ENCODE measurements at regions not wholly inside any gene's neighbourhood (a gene's known extent, or its start where the extent isn't known, plus 50 kb on each side); places are given as distances from the start of the nearest gene placed in this dataset.
"Not testable (repeated sequence)": the region's sequence is repeated elsewhere in the genome, so short reads cannot be mapped to it uniquely, and the experiment has no call there.

GRCh38 chr6:119832411-119832810, 482.9 kb upstream of the MAN1A1 start:
- BruUV-seq (replicated peaks): no TSS peak
- intact Hi-C loops (cut with micrococcal nuclease): no loop called here
- Mint-ChIP-seq H3K36me3 (ENCODE audit: insufficient read depth, unreplicated experiment) (peaks cover 5% of the 10 kb centered on the region), H3K4me1 (ENCODE audit: insufficient read depth, unreplicated experiment) (peaks cover 38% of the 10 kb centered on the region), H3K27me3 (ENCODE audit: insufficient read depth, unreplicated experiment) (no peaks in the 10 kb centered on the region), H3K27ac (ENCODE audit: low read depth, unreplicated experiment) (peak overlapping the region; percentile 76), H3K4me3 (ENCODE audit: unreplicated experiment) (no peak overlapping the region), H3K9me3 (ENCODE audit: unreplicated experiment) (peaks cover 7% of the 10 kb centered on the region)
- POLR2A ChIA-PET: no interaction called here
- DNase-seq (ENCODE audit: unreplicated experiment): peak; percentile 7
- CTCF ChIA-PET: no interaction called here
- TF ChIP-seq CTCF (IDR thresholded peaks at IDR 0.05; ENCODE audit: unreplicated experiment): no peak

GRCh38 chr6:119830494-119831295, 481.1 kb upstream of the MAN1A1 start:
- ChIA-PET CTCF (interaction anchor here (0.6 to 1.5 kb wide), 8 partner anchors 11 to 480 kb away, joined by 3 to 6 read pairs (median 3); no protein-coding TSS in a partner anchor), POLR2A (interaction anchor here (0.7 to 1.7 kb wide), 6 partner anchors 10 to 948 kb away, joined by 3 to 5 read pairs (median 4); no protein-coding TSS in a partner anchor)
- intact Hi-C loops (cut with micrococcal nuclease): no loop called here
- Mint-ChIP-seq H3K36me3 (ENCODE audit: insufficient read depth, unreplicated experiment) (peaks cover 5% of the 10 kb centered on the region), H3K9me3 (ENCODE audit: unreplicated experiment) (peaks cover 7% of the 10 kb centered on the region), H3K27me3 (ENCODE audit: insufficient read depth, unreplicated experiment) (no peaks in the 10 kb centered on the region), H3K27ac (ENCODE audit: low read depth, unreplicated experiment) (peak overlapping the region; percentile 76), H3K4me3 (ENCODE audit: unreplicated experiment) (peak overlapping the region; percentile 46), H3K4me1 (ENCODE audit: insufficient read depth, unreplicated experiment) (peaks cover 38% of the 10 kb centered on the region)
- no peak for TF ChIP-seq CTCF (IDR thresholded peaks at IDR 0.05; ENCODE audit: unreplicated experiment)
- peak; percentile 88 for DNase-seq (ENCODE audit: unreplicated experiment)
- BruUV-seq (replicated peaks): no TSS peak

DNA sequence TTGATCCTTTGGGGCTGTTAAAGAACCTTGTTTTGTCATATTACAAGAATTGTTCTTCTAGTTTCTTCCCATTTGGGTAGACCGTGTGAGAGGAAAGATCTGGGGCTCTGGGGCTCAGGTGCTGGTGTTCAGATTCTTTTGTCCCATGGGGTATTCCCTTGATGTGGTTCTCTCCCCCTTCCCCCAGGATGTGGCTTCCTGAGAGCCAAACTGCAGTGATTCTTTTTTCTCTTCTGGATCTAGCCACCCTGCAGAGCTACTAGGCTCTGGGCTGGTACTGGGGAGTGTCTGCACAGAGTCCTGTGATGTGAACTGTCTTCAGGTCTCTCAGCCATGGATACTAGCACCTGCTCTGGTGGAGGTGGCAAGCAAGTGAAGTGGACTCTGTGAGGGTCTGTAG, 480.5 kb upstream of the MAN1A1 start:
- intact Hi-C loops (cut with micrococcal nuclease): no loop called here
- POLR2A ChIA-PET: interaction anchor here (0.7 to 1.7 kb wide), 4 partner anchors 9 to 949 kb away, joined by 3 to 5 read pairs (median 4); no protein-coding TSS in a partner anchor
- no TSS peak for BruUV-seq (replicated peaks)
- TF ChIP-seq CTCF (IDR thresholded peaks at IDR 0.05; ENCODE audit: unreplicated experiment): no peak
- Mint-ChIP-seq H3K27me3 (ENCODE audit: insufficient read depth, unreplicated experiment) (no peaks in the 10 kb centered on the region), H3K36me3 (ENCODE audit: insufficient read depth, unreplicated experiment) (peaks cover 5% of the 10 kb centered on the region), H3K4me1 (ENCODE audit: insufficient read depth, unreplicated experiment) (peaks cover 38% of the 10 kb centered on the region), H3K9me3 (ENCODE audit: unreplicated experiment) (peaks cover 7% of the 10 kb centered on the region), H3K27ac (ENCODE audit: low read depth, unreplicated experiment) (peak overlapping the region; percentile 76), H3K4me3 (ENCODE audit: unreplicated experiment) (no peak overlapping the region)
- peak; percentile 3 for DNase-seq (ENCODE audit: unreplicated experiment)
- CTCF ChIA-PET: interaction anchor here (0.6 to 1.5 kb wide), 4 partner anchors 11 to 213 kb away, joined by 3 read pairs; no protein-coding TSS in a partner anchor

DNA sequence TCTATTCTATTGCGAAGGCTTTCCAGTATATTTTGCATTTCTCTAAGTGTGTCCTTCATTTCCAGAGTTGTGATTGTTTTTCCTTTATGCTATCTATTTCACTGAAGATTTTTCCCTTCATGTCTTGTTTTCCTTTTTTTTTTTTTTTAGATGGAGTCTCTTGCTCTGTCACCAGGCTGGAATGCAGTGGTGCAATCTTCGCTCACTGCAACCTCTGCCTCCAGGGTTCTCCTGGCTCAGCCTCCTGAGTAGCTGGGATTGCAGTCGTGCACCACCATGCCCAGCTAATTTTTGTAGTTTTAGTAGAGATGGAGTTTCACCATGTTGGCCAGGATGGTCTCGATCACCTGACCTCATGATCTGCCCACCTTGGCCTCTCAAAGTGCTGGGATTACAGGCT, 479.9 kb upstream of the MAN1A1 start:
- H3K27ac Mint-ChIP-seq (ENCODE audit: low read depth, unreplicated experiment): peak overlapping the region; percentile 14
- peak; percentile 82 for DNase-seq (ENCODE audit: unreplicated experiment)
- CTCF ChIA-PET: interaction anchor here (0.5 to 1.5 kb wide), 6 partner anchors 39 to 403 kb away, joined by 3 to 6 read pairs (median 3); no protein-coding TSS in a partner anchor
- intact Hi-C loops (cut with micrococcal nuclease); H3K27me3 Mint-ChIP-seq (ENCODE audit: insufficient read depth, unreplicated experiment); H3K4me3 Mint-ChIP-seq (ENCODE audit: unreplicated experiment); H3K36me3 Mint-ChIP-seq (ENCODE audit: insufficient read depth, unreplicated experiment); H3K9me3 Mint-ChIP-seq (ENCODE audit: unreplicated experiment); BruUV-seq (replicated peaks): not testable (repeated sequence)
- peaks cover 36% of the 10 kb centered on the region for H3K4me1 Mint-ChIP-seq (ENCODE audit: insufficient read depth, unreplicated experiment)
- POLR2A ChIA-PET: interaction anchor here (0.9 to 1.7 kb wide), 4 partner anchors 8 to 46 kb away, joined by 3 to 4 read pairs (median 3); no protein-coding TSS in a partner anchor
